Epithelial cell of proximal tubule (primary cell): ENCODE measurements at regions not wholly inside any gene's neighbourhood (a gene's known extent, or its start where the extent isn't known, plus 50 kb on each side); places are given as distances from the start of the nearest gene placed in this dataset.

Source experiments
- DNase-seq: peaks from one replicate; pipeline ENCODE4 v3.0.0-alpha.2; 2011; ENCODE audit warnings: low read depth
- H3K4me3 ChIP-seq: 2 replicates; pipeline ENCODE4 v1.5.1; 2011; ENCODE audit warnings: low read depth, mild to moderate bottlenecking, low read length
- CTCF ChIP-seq: conservative IDR thresholded peaks from 2 replicates; pipeline ENCODE4 v1.5.1; 2012; ENCODE audit warnings: low read depth, mild to moderate bottlenecking, low read length

- no peak for DNase-seq
Observed at GRCh38 chr11:122213171-122213570, 97.2 kb upstream of the BLID start.

GRCh38 chr11:122210367-122210997 is 94.5 kb upstream of the BLID start:
- no peak overlapping the region for H3K4me3 ChIP-seq
- TF ChIP-seq CTCF, result no peak
- DNase-seq, result no peak

More at GRCh38 chr11:122213171-122213570, 97.2 kb upstream of the BLID start:
- no peak overlapping the region for H3K4me3 ChIP-seq
- no peak for TF ChIP-seq CTCF

GRCh38 chr11:122209619-122210366 is 93.8 kb upstream of the BLID start:
- TF ChIP-seq CTCF, result no peak
- no peak for DNase-seq
- no peak overlapping the region for H3K4me3 ChIP-seq

- TF ChIP-seq CTCF, result no peak
- no peak overlapping the region for H3K4me3 ChIP-seq
- no peak for DNase-seq
Observed at GRCh38 chr11:122207921-122208764, 92.1 kb upstream of the BLID start.

GRCh38 chr11:122207505-122207904 is 91.5 kb upstream of the BLID start:
- no peak for DNase-seq
- H3K4me3 ChIP-seq, result no peak overlapping the region
- no peak for TF ChIP-seq CTCF

GRCh38 chr11:122205036-122205435 is 89.0 kb upstream of the BLID start:
- no peak overlapping the region for H3K4me3 ChIP-seq
- DNase-seq, result no peak
- TF ChIP-seq CTCF, result no peak
